Left lung (tissue), 4 donors: ENCODE measurements at regions not wholly inside any gene's neighbourhood (a gene's known extent, or its start where the extent isn't known, plus 50 kb on each side); places are given as distances from the start of the nearest gene placed in this dataset.

Experiments
- ATAC-seq: fragments of 200-7000 bp; cut with Tn5 transposase; one replicate; pipeline ENCODE4 v1.9.1; 2020; ENCODE audit warnings: moderate library complexity
- DNase-seq, 4 donors: peaks; one replicate each; pipeline ENCODE4 v3.0.0-alpha.2; 2013 to 2020
- H3K27ac ChIP-seq, 2 donors: fragments of 200-600 bp; sonication (generic) in 1 of 2; one replicate each; pipeline versions ENCODE4 v1.5.0 to v1.8.0; 2020 to 2021
- H3K27me3 ChIP-seq, 2 donors: fragments of 200-600 bp; sonication (generic) in 1 of 2; one replicate each; pipeline versions ENCODE4 v1.5.0 to v1.8.0; 2020 to 2021
- H3K36me3 ChIP-seq, 2 donors: fragments of 200-600 bp; sonication (generic) in 1 of 2; one replicate each; pipeline versions ENCODE4 v1.5.0 to v1.8.0; 2020 to 2021
- H3K4me1 ChIP-seq, 2 donors: fragments of 200-600 bp; one replicate each; pipeline ENCODE4 v1.8.0; 2021
- H3K4me3 ChIP-seq, 2 donors: fragments of 200-600 bp; sonication (generic) in 1 of 2; one replicate each; pipeline versions ENCODE4 v1.5.0 to v1.8.0; 2020 to 2021; ENCODE audit warnings: mild to moderate bottlenecking in 1 of 2
- H3K9me3 ChIP-seq, 2 donors: fragments of 200-600 bp; sonication (generic) in 1 of 2; one replicate each; pipeline versions ENCODE4 v1.5.0 to v1.8.0; 2020 to 2021
- intact Hi-C, 2 donors: fragments of 100-400 bp; cut with DNase I; formaldehyde crosslinking; loops; one replicate each; pipeline versions ENCODE4 v1.11.2 to v1.14.2; 2022
- TF ChIP-seq, protein P1 (sequence below), 2 donors: fragments of 200-600 bp; sonication (generic) in 1 of 2; IDR thresholded peaks; one replicate each; pipeline versions ENCODE4 v1.5.0 to v1.8.0; 2021; ENCODE audit warnings: antibody characterized with exemption in 2 of 2
- donor health status: DM: no; HTN: yes; CAD: no.
- donor health status: DM: no; HTN: no; CAD: no.

DNA sequence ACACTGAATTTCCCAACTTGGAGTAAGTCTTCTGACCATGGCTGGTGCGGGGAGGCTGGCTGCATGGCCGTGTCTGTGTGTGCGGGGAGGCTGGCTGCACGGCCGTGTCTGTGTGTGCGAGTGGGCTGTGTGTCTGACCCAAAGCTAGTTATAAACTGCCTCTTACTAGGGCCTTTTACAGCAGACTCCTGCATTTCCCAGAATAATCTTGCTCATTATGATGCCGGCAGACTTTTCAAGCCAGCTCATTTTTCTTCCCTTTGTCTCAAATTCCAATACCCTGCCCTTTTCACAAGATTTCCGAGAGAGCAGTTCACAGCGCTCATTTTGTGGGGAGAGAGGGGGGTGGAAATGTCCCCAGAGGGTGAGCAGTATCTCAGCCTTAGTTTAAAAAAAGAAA, 470.7 kb upstream of the BRINP1 start:
- Histone ChIP-seq H3K27me3 (no peaks in the 10 kb centered on the region), H3K9me3 (no peaks in the 10 kb centered on the region), H3K4me1 (no peaks in the 10 kb centered on the region), H3K27ac (no peak overlapping the region), H3K36me3 (no peaks in the 10 kb centered on the region), H3K4me3 (no peak overlapping the region)
- TF ChIP-seq, protein P1, sequence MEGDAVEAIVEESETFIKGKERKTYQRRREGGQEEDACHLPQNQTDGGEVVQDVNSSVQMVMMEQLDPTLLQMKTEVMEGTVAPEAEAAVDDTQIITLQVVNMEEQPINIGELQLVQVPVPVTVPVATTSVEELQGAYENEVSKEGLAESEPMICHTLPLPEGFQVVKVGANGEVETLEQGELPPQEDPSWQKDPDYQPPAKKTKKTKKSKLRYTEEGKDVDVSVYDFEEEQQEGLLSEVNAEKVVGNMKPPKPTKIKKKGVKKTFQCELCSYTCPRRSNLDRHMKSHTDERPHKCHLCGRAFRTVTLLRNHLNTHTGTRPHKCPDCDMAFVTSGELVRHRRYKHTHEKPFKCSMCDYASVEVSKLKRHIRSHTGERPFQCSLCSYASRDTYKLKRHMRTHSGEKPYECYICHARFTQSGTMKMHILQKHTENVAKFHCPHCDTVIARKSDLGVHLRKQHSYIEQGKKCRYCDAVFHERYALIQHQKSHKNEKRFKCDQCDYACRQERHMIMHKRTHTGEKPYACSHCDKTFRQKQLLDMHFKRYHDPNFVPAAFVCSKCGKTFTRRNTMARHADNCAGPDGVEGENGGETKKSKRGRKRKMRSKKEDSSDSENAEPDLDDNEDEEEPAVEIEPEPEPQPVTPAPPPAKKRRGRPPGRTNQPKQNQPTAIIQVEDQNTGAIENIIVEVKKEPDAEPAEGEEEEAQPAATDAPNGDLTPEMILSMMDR (IDR thresholded peaks at IDR 0.05): no peak
- ATAC-seq (peak; percentile 30), DNase-seq (peak in 1 of 4 donors; percentile 63)
- intact Hi-C loops: no loop called here

DNA sequence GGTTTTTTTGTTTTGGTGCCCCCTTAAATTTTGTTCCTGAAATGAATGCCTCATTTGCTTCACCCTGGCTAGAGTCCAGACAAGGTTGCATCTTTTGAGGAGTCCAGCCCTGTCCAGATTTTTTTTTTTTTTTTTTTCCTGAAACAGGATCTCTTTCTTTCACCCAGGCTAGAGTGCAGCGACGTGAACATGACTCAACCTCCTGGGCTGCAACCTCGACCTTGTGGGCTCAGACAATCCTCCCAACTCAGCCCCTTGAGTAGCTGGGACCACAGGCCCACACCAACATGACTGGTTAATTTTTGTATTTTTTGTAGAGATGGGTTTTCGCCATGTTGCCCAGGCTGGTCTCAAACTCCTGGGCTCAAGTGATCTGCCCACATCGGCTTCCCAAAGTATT, 469.0 kb upstream of the BRINP1 start:
- H3K36me3 ChIP-seq: no peaks in the 10 kb centered on the region
- no peak for DNase-seq
- no peaks in the 10 kb centered on the region for H3K27me3 ChIP-seq
- no peak overlapping the region for H3K4me3 ChIP-seq
- no peaks in the 10 kb centered on the region for H3K4me1 ChIP-seq
- TF ChIP-seq, protein P1 (IDR thresholded peaks at IDR 0.05): no peak
- no peak for ATAC-seq
- no peaks in the 10 kb centered on the region for H3K9me3 ChIP-seq
- intact Hi-C loops: no loop called here
- H3K27ac ChIP-seq: no peak overlapping the region

DNA sequence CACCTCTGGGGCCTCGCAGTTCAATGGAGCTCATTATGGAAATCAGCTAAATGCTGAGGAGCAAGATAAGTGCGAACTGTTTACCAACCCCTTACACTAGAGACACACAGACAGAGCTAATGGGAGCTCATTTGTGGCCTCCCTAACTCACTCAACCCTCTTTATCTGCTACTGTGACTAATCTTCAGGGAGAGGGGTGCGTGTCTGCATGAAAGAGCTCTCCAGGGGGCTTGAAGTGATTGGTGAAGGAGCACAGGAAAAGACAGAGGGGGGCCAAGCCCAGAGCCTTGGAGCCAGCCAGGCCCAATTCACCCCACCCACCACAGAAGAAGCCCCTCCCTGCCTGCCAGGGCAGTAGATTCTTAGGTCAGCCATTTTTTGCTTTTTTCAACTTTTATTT, 466.8 kb upstream of the BRINP1 start:
- TF ChIP-seq, protein P1 (IDR thresholded peaks at IDR 0.05): no peak
- no peaks in the 10 kb centered on the region for H3K27me3 ChIP-seq
- H3K4me1 ChIP-seq: no peaks in the 10 kb centered on the region

DNA sequence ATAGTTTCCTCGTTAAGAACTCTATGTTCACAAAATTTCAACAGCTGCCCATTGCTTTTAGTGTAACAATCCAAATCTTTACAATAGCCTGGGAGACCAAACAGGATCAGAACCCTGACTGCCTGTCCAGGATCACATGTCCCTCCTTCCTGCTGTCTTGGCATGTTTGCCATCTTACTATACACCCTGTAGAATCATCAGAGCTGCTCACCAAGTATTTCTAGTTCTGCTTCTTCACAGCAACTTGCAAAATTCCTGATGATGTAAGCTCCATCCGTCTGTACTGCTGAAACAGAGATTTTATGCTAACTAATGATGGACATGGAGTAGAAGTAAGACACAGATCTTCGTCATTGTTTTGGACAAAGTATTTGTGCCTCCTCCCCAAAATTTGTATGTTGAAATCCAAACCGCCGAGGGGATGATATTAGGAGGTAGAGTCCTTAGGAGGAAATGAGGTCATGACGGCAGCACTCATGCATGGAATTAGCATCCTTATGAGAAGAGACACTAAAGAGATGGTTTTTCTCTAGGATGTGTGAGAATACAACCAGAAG, 464.9 kb upstream of the BRINP1 start:
- DNase-seq (no peak), ATAC-seq (no peak)
- intact Hi-C loops: no loop called here
- H3K27me3 ChIP-seq: no peaks in the 10 kb centered on the region
- no peaks in the 10 kb centered on the region for H3K36me3 ChIP-seq
- no peak overlapping the region for H3K27ac ChIP-seq
- no peak overlapping the region for H3K4me3 ChIP-seq
- no peaks in the 10 kb centered on the region for H3K9me3 ChIP-seq
- H3K4me1 ChIP-seq: no peaks in the 10 kb centered on the region
- TF ChIP-seq, protein P1 (IDR thresholded peaks at IDR 0.05): no peak

More for the DNA sequence above, 466.8 kb upstream of the BRINP1 start:
- Histone ChIP-seq H3K9me3 (no peaks in the 10 kb centered on the region), H3K36me3 (no peaks in the 10 kb centered on the region), H3K27ac (no peak overlapping the region), H3K4me3 (no peak overlapping the region)
- ATAC-seq: no peak
- intact Hi-C loops: no loop called here
- no peak for DNase-seq

DNA sequence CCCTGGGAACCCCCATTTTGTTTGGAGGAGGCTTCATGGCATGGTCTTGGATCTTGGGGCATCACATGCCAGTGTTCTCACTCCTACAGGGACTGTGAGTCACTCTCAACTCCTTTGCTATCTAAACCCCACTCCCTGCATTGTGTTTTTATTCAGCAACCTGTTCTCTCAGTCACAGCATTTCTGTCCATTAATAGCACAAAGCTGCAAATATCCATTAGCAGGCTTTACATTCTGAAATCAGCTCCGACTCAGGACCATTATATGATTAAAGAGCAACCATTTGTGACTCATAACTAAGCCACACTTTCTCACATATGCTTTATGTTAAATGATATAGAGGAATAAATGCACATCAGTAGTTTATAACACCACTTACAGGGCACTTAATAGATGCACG, 462.1 kb upstream of the BRINP1 start:
- TF ChIP-seq, protein P1 (IDR thresholded peaks at IDR 0.05): no peak
- Histone ChIP-seq H3K4me3 (no peak overlapping the region), H3K27me3 (no peaks in the 10 kb centered on the region), H3K4me1 (no peaks in the 10 kb centered on the region), H3K36me3 (no peaks in the 10 kb centered on the region), H3K27ac (no peak overlapping the region), H3K9me3 (no peaks in the 10 kb centered on the region)
- intact Hi-C loops: no loop called here
- ATAC-seq (no peak), DNase-seq (no peak)
